Hematopoietic multipotent progenitor cell treated with erythropoietin and hydrocortisone succinate and interleukin-3 and kit ligand, for 15 days (in vitro differentiated cells): ENCODE measurements at regions not wholly inside any gene's neighbourhood (a gene's known extent, or its start where the extent isn't known, plus 50 kb on each side); places are given as distances from the start of the nearest gene placed in this dataset.

Experiments used
- DNase-seq: peaks from one replicate; pipeline ENCODE4 v3.0.0-alpha.2; 2015; ENCODE audit warnings: low spot score

- DNase-seq = no peak
Observed at GRCh38 chr2:105593221-105593967, 151.3 kb upstream of the NCK2 start.

GRCh38 chr2:105592288-105592687 lies 152.4 kb upstream of the NCK2 start:
- no peak for DNase-seq

- DNase-seq = no peak
Observed at GRCh38 chr2:105590780-105591660, 153.7 kb upstream of the NCK2 start.

DNA sequence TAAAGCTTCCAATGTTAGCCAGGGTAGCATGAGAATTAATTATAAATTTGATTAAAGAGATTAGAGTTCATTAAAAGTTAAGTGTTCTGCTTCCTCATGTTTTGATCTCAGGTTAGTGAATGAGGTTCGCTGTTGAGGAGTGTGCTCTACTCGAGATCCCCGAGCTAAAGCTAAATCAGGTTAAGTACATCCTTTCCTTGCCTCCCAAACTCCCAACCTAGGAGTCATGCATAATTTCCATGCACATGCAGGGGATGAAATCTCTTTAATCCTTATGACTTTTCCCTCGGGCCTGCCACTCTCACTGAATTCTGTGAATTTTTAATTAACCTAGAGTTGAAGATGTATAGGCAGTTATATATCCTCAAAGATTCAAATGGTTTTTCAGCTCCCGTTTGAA lies 156.1 kb upstream of the NCK2 start:
- no peak for DNase-seq

DNA sequence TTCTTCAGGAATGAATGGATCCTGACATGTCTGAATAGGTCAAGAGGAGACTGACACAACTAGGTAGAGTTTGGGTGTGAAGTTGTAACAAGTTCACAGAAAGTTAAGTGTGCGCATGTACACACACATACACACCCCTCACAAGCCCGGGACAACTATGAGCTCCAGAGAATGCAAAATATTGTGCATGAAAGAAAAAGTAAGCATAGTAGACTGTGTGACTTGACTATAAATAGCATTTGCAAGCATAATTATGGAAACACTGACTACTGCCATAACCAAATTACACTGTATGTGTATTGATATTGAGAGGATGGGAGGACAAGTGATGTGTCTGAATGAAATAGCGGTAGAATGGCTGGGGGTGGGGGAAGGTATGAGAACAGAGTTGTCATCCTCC lies 157.1 kb upstream of the NCK2 start:
- no peak for DNase-seq

GRCh38 chr2:105584435-105585010 lies 160.2 kb upstream of the NCK2 start:
- DNase-seq = no peak

DNA sequence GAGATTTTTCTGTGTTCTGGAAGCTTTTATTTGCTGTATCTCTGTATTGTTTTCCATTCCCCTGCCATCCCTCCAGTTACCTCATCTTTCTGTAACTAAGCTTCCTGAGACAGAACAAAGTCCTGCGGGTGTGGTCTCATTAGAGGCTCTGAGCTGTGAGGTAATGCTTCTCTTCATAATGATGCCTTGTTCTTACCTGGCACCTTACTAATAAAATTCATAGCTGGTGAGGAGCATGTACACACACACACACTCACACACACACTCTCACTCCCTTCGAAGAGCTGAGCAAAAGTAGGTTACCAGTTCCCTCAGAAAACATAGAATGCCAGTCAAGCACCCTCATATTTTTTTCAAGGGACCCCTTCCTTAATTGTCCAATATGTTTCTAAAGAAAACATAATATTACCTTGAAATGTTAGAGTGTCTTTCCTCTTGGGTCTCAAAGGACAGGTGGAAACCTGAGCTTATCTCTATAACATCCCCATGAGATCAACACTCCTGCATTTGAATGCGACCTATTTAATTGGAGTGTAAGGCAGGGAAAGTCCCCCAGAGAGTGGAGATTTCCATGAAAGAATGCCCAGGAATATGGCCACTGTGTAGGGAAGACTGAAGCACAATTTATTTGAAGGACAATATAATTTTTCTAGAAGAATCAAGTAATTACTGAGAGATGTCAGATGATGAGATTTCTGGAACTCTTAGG lies 161.6 kb upstream of the NCK2 start:
- no peak for DNase-seq

DNA sequence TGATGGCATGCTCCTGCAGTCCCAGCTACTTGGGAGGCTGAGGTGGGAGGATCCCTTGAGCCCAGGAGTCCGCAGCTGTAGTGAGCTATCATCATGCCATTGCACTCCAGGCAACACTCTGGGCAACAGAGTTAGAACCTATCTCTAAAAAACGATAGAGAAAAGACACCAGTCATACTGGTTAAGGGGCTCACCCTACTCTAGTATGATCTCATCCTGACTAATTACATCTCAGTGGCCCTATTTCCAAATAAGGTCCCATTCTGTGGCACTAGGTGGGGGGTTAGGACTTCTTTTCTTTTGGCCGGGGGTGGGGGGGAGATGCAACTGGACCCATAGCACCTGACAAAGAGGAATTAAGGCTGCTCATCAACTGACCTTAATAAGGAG lies 163.2 kb upstream of the NCK2 start:
- DNase-seq = no peak

GRCh38 chr2:105580870-105581554 lies 163.7 kb upstream of the NCK2 start:
- DNase-seq = no peak

- no peak for DNase-seq
Observed at GRCh38 chr2:105580216-105580615, 164.5 kb upstream of the NCK2 start.

- DNase-seq = no peak
Observed at GRCh38 chr2:105578166-105578565, 166.5 kb upstream of the NCK2 start.

DNA sequence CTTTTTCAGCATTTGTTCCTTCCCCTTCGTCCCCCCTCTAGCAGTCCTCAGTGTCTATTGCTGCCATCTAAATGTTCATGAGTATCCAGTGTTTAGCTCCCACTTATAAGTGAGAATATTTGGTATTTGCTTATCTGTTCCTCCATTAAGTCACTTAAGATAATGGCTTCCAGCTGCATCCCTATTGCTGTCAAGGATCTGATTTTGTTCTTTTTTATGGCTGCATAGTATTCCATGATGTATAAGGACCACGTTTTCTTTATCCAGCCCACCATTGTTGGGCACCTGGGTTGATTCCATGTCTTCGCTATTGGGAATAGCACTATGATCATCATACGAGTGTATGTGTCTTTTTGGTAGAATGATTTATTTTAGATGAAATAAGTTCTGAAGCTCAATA lies 166.9 kb upstream of the NCK2 start:
- DNase-seq = no peak

GRCh38 chr2:105576440-105577241 lies 168.1 kb upstream of the NCK2 start:
- DNase-seq = no peak

GRCh38 chr2:105576050-105576439 lies 168.7 kb upstream of the NCK2 start:
- DNase-seq = no peak

- DNase-seq = no peak
Observed at GRCh38 chr2:105575499-105576025, 169.2 kb upstream of the NCK2 start.

DNA sequence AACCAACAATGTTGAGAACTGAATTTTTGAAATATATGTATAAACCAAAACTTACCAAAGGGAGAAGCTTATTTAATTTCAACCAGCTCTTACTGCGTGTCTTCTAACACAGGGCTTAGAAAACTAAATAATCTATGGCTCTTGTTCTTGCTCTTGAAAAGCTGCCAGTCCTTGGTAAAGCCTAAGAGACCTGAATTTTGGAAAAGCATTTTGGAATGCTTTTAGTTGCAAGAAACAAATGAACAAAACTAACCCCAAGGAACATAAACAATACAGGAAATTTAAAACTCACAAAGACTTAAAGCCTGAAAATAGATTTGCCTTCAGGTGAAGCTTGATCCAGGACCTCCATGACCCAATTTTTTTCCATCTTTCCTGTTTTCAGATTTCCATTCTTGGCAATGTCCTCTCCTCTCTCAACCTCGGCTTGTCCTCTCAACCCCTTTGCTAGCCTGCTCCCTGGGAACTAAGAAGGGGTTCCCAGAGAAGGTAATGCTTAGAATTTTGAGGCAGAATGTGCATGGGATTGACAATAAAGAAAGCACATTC lies 169.8 kb upstream of the NCK2 start:
- no peak for DNase-seq

GRCh38 chr2:105573910-105574655 lies 170.6 kb upstream of the NCK2 start:
- DNase-seq = no peak

DNA sequence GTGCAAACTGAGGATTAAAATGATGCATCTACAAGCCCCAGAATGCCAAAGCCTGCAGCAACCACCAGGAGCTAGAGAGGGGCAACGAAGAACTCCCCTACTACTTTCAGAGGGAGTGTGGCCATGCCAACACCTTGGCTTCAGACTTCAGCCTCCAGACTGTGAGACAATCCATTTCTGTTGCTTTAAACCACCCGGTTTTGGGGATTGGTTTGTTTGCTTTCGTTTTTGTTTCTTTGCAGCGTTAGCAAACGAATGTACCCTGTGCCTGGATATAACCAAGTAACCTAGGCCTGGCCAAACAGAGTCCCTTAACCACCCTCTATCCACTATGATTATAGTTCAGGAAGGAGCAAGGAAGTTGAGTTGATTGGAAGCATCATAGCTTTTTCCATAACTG lies 171.2 kb upstream of the NCK2 start:
- DNase-seq = no peak

- DNase-seq = no peak
Observed at GRCh38 chr2:105571445-105571987, 172.7 kb upstream of the FHL2 start.
